GM12875 (cell line): ENCODE measurements at regions not wholly inside any gene's neighbourhood (a gene's known extent, or its start where the extent isn't known, plus 50 kb on each side); places are given as distances from the start of the nearest gene placed in this dataset.

Experiments
- H3K4me3 ChIP-seq: one replicate; pipeline ENCODE4 v1.5.1; 2011; ENCODE audit warnings: low read depth, low read length, control low read depth
- CTCF ChIP-seq: IDR thresholded peaks from 2 replicates; pipeline ENCODE4 v1.5.1; 2011; ENCODE audit warnings: low read depth, mild to moderate bottlenecking, control low read depth, inconsistent platforms, low read length, moderate library complexity, borderline replicate concordance; ENCODE audit not compliant: insufficient read depth

GRCh38 chr4:54359919-54360650 is 131.0 kb downstream of the PDGFRA start:
- H3K4me3 ChIP-seq: no peak overlapping the region
- no peak for TF ChIP-seq CTCF

GRCh38 chr4:54363037-54363436 is 133.9 kb downstream of the PDGFRA start:
- H3K4me3 ChIP-seq: no peak overlapping the region
- no peak for TF ChIP-seq CTCF

GRCh38 chr4:54365691-54366090 is 136.6 kb downstream of the PDGFRA start:
- no peak for TF ChIP-seq CTCF

GRCh38 chr4:54367059-54367458 is 138.0 kb downstream of the PDGFRA start:
- no peak overlapping the region for H3K4me3 ChIP-seq
- TF ChIP-seq CTCF: no peak

More at GRCh38 chr4:54365691-54366090, 136.6 kb downstream of the PDGFRA start:
- H3K4me3 ChIP-seq: no peak overlapping the region

GRCh38 chr4:54368281-54369265 is 139.5 kb downstream of the PDGFRA start:
- no peak for TF ChIP-seq CTCF
- H3K4me3 ChIP-seq: no peak overlapping the region

- TF ChIP-seq CTCF: no peak
- no peak overlapping the region for H3K4me3 ChIP-seq
These were observed 142.1 kb downstream of the PDGFRA start for GRCh38 chr4:54371173-54371572.
